H9 (cell line): ENCODE measurements at regions not wholly inside any gene's neighbourhood (a gene's known extent, or its start where the extent isn't known, plus 50 kb on each side); places are given as distances from the start of the nearest gene placed in this dataset.

Experiments
- DNase-seq: peaks from one replicate; pipeline ENCODE4 v3.0.0-alpha.2; 2017
- H2AFZ ChIP-seq: one replicate; pipeline ENCODE4 v1.6.1; 2013; ENCODE audit warnings: mild to moderate bottlenecking, low read length, control low read depth, moderate library complexity
- H2AK5ac ChIP-seq: 2 replicates; pipeline ENCODE4 v1.6.1; 2013; ENCODE audit warnings: low read length, control low read depth, mixed read lengths; ENCODE audit not compliant: insufficient read length
- H2BK120ac ChIP-seq: one replicate; pipeline ENCODE4 v1.6.1; 2013; ENCODE audit warnings: low read depth, mild to moderate bottlenecking, low read length, control low read depth, inconsistent platforms; ENCODE audit not compliant: poor library complexity, severe bottlenecking
- H2BK12ac ChIP-seq: 2 replicates; pipeline ENCODE4 v1.6.1; 2013; ENCODE audit warnings: low read length, control low read depth, mixed read lengths, low read depth; ENCODE audit not compliant: insufficient read length
- H2BK15ac ChIP-seq: 2 replicates; pipeline ENCODE4 v1.6.1; 2013; ENCODE audit warnings: low read depth, low read length, control low read depth
- H2BK20ac ChIP-seq: one replicate; pipeline ENCODE4 v1.6.1; 2013; ENCODE audit warnings: low read depth, mild to moderate bottlenecking, low read length, control low read depth, inconsistent platforms; ENCODE audit not compliant: poor library complexity, severe bottlenecking
- H2BK5ac ChIP-seq: 2 replicates; pipeline ENCODE4 v1.6.1; 2013; ENCODE audit warnings: low read length, control low read depth, mixed read lengths; ENCODE audit not compliant: insufficient read length
- H3K14ac ChIP-seq: 2 replicates; pipeline ENCODE4 v1.6.1; 2013; ENCODE audit warnings: low read length, control low read depth; ENCODE audit not compliant: insufficient read depth
- H3K18ac ChIP-seq: 2 replicates; pipeline ENCODE4 v1.6.1; 2013; ENCODE audit warnings: low read depth, mild to moderate bottlenecking, mixed read lengths, low read length, control low read depth; ENCODE audit not compliant: insufficient read length
- H3K23ac ChIP-seq: 2 replicates; pipeline ENCODE4 v1.6.1; 2013; ENCODE audit warnings: low read length, control low read depth, mixed read lengths, low read depth; ENCODE audit not compliant: insufficient read length
- H3K23me2 ChIP-seq: 2 replicates; pipeline ENCODE4 v1.6.1; 2013; ENCODE audit warnings: low read depth, mild to moderate bottlenecking, mixed read lengths, low read length, control low read depth; ENCODE audit not compliant: insufficient read length, poor library complexity, severe bottlenecking
- H3K27ac ChIP-seq: 2 replicates; pipeline ENCODE4 v1.5.1; 2013; ENCODE audit warnings: low read length, control low read depth, mixed read lengths, low read depth; ENCODE audit not compliant: insufficient read length
- H3K27me3 ChIP-seq: 2 replicates; pipeline ENCODE4 v1.6.1; 2013; ENCODE audit warnings: low read length, control low read depth, inconsistent platforms; ENCODE audit not compliant: insufficient read depth
- H3K4ac ChIP-seq: 2 replicates; pipeline ENCODE4 v1.6.1; 2013; ENCODE audit warnings: low read depth, mild to moderate bottlenecking, control low read depth, inconsistent platforms, low read length, moderate library complexity
- H3K4me1 ChIP-seq: 2 replicates; pipeline ENCODE4 v1.6.1; 2013; ENCODE audit warnings: low read length, control low read depth, inconsistent platforms; ENCODE audit not compliant: insufficient read depth
- H3K4me2 ChIP-seq: 2 replicates; pipeline ENCODE4 v1.6.1; 2013; ENCODE audit warnings: low read length, control low read depth, mixed read lengths; ENCODE audit not compliant: insufficient read length, insufficient read depth
- H3K56ac ChIP-seq: 2 replicates; pipeline ENCODE4 v1.6.1; 2013; ENCODE audit warnings: low read depth, mild to moderate bottlenecking, mixed read lengths, low read length, control low read depth; ENCODE audit not compliant: insufficient read length
- H3K79me1 ChIP-seq: 2 replicates; pipeline ENCODE4 v1.6.1; 2013; ENCODE audit warnings: low read depth, mild to moderate bottlenecking, moderate library complexity, low read length, control low read depth, inconsistent platforms; ENCODE audit not compliant: insufficient read depth, poor library complexity, severe bottlenecking
- H3K79me2 ChIP-seq: 2 replicates; pipeline ENCODE4 v1.6.1; 2013; ENCODE audit warnings: low read length, control low read depth, inconsistent platforms; ENCODE audit not compliant: insufficient read depth
- H3K9ac ChIP-seq: 2 replicates; pipeline ENCODE4 v1.6.1; 2013; ENCODE audit warnings: low read length, control low read depth, mixed read lengths; ENCODE audit not compliant: insufficient read length; ENCODE audit errors: extremely low read depth
- H3K9me3 ChIP-seq: one replicate; pipeline ENCODE4 v1.6.1; 2013; ENCODE audit warnings: low read depth, low read length, inconsistent platforms; ENCODE audit not compliant: control insufficient read depth
- H3T11ph ChIP-seq: one replicate; pipeline ENCODE4 v1.6.1; 2013; ENCODE audit warnings: mild to moderate bottlenecking, low read length, control low read depth, inconsistent platforms
- H4K20me1 ChIP-seq: one replicate; pipeline ENCODE4 v1.6.1; 2013; ENCODE audit not compliant: control insufficient read depth, insufficient read length, insufficient read depth
- H4K5ac ChIP-seq: 2 replicates; pipeline ENCODE4 v1.6.1; 2013; ENCODE audit warnings: low read depth, mild to moderate bottlenecking, mixed read lengths, low read length, control low read depth; ENCODE audit not compliant: insufficient read length
- H4K8ac ChIP-seq: replicated peaks from 2 replicates; pipeline ENCODE4 v1.6.1; 2013; ENCODE audit warnings: low read length, control low read depth, mixed read lengths, low read depth; ENCODE audit not compliant: insufficient read length
- H4K91ac ChIP-seq: 2 replicates; pipeline ENCODE4 v1.6.1; 2013; ENCODE audit warnings: low read depth, mild to moderate bottlenecking, moderate library complexity, mixed read lengths, low read length, control low read depth; ENCODE audit not compliant: insufficient read length
- H3K27ac Mint-ChIP-seq, 3 experiments: 2 replicates in 2 of 3; 3 replicates in 1 of 3; pipeline ENCODE4 v1.8.0; 2020 to 2021; ENCODE audit warnings: mixed read lengths in 3 of 3, mild to moderate bottlenecking in 1 of 3, moderate library complexity in 1 of 3
- H3K27me3 Mint-ChIP-seq: 2 replicates; pipeline ENCODE4 v1.8.0; 2021; ENCODE audit warnings: low read depth, mild to moderate bottlenecking, moderate library complexity, mixed read lengths
- H3K36me3 Mint-ChIP-seq, 3 experiments: 2 replicates in 2 of 3; 3 replicates in 1 of 3; pipeline ENCODE4 v1.8.0; 2020 to 2021; ENCODE audit warnings: low read depth in 3 of 3, mixed read lengths in 3 of 3; ENCODE audit not compliant: insufficient read depth in 1 of 3
- H3K4me1 Mint-ChIP-seq, 2 experiments: 2 replicates each; pipeline ENCODE4 v1.8.0; 2020; ENCODE audit warnings: mixed read lengths in 2 of 2
- H3K4me3 Mint-ChIP-seq, 2 experiments: 2 replicates in 1 of 2; 3 replicates in 1 of 2; pipeline ENCODE4 v1.8.0; 2020 to 2021; ENCODE audit warnings: mild to moderate bottlenecking in 2 of 2, mixed read lengths in 2 of 2, moderate library complexity in 1 of 2
- H3K9me3 Mint-ChIP-seq, 2 experiments: 2 replicates in 1 of 2; 3 replicates in 1 of 2; pipeline ENCODE4 v1.8.0; 2020; ENCODE audit warnings: mild to moderate bottlenecking in 2 of 2, mixed read lengths in 2 of 2, moderate library complexity in 1 of 2
- CTCF ChIP-seq: fragments of 200-600 bp; sonication (generic); conservative IDR thresholded peaks from 3 replicates; pipeline ENCODE4 v1.8.0; 2021; ENCODE audit warnings: antibody characterized with exemption, mild to moderate bottlenecking
- WGBS: extraction: QIAGEN DNeasy Blood & Tissue Kit; methylation state at CpG from one replicate; pipeline ENCODE4 v1.1.7; 2013; ENCODE audit warnings: missing lambda C conversion rate, low lambda C conversion rate, mixed read lengths; ENCODE audit not compliant: insufficient read length; ENCODE audit errors: extremely low coverage; 5-methylcytosine and 5-hydroxymethylcytosine counted together

- Histone ChIP-seq H3K9ac (no peak overlapping the region), H4K5ac (no peak overlapping the region), H3K4me2 (no peak overlapping the region), H4K20me1 (no peaks in the 10 kb centered on the region), H2BK120ac (no peak overlapping the region), H2BK20ac (no peak overlapping the region), H3K23me2 (no peaks in the 10 kb centered on the region), H3K14ac (no peak overlapping the region), H2BK12ac (no peak overlapping the region), H3K4me1 (peaks cover 6% of the 10 kb centered on the region; the same call in 1 of the 2 replicates), H2AFZ (no peak overlapping the region), H3K9me3 (no peaks in the 10 kb centered on the region), H2BK5ac (no peak overlapping the region), H3K79me1 (no peaks in the 10 kb centered on the region), H3K4ac (no peak overlapping the region), H4K8ac (no peak overlapping the region), H4K91ac (no peak overlapping the region), H3K79me2 (no peaks in the 10 kb centered on the region), H3K27me3 (no peaks in the 10 kb centered on the region), H3T11ph (no peak overlapping the region), H2AK5ac (no peak overlapping the region), H2BK15ac (no peak overlapping the region), H3K18ac (no peak overlapping the region), H3K23ac (no peak overlapping the region), H3K56ac (no peak overlapping the region), H3K27ac (no peak overlapping the region)
- Mint-ChIP-seq H3K36me3 (no peaks in the 10 kb centered on the region), H3K9me3 (no peaks in the 10 kb centered on the region; a peak in 1 of 5 replicates), H3K27me3 (peaks cover 13% of the 10 kb centered on the region), H3K4me1 (peaks cover 20 to 23% of the 10 kb centered on the region in 2 experiments), H3K4me3 (no peak overlapping the region), H3K27ac (no peak overlapping the region)
- DNase-seq, result no peak
- no CpG with 5 or more reads among the region's 9 CpGs for WGBS
- TF ChIP-seq CTCF, result no peak
Measured at GRCh38 chr22:49066619-49067018, 761.1 kb downstream of the BRD1 start.
